ENCODE measurements at regions not wholly inside any gene's neighbourhood (a gene's known extent, or its start where the extent isn't known, plus 50 kb on each side); places are given as distances from the start of the nearest gene placed in this dataset.
A peak's percentile ranks its signal among the peaks of the same experiment; 100 is the strongest.

- DNase-seq (ENCODE audit: low read depth): no peak
These were observed 168.4 kb downstream of the RND3 start for GRCh38 chr2:150319085-150319484.

- DNase-seq (ENCODE audit: low read depth): no peak
These were observed 175.2 kb downstream of the RND3 start for GRCh38 chr2:150312271-150312670.

- no peak for DNase-seq (ENCODE audit: low read depth)
These were observed 178.0 kb downstream of the RND3 start for GRCh38 chr2:150309311-150310080.

GRCh38 chr2:150307258-150307657, 180.2 kb downstream of the RND3 start:
- DNase-seq (ENCODE audit: low read depth): no peak

GRCh38 chr2:150303281-150303680, 184.2 kb downstream of the RND3 start:
- no peak for DNase-seq (ENCODE audit: low read depth)

GRCh38 chr2:150298571-150299305, 188.7 kb downstream of the RND3 start:
- DNase-seq (ENCODE audit: low read depth): no peak

GRCh38 chr2:150296770-150297546, 190.5 kb downstream of the RND3 start:
- DNase-seq (ENCODE audit: low read depth): peak; percentile 22

- DNase-seq (ENCODE audit: low read depth): no peak
These were observed 191.9 kb downstream of the RND3 start for GRCh38 chr2:150295544-150295943.

GRCh38 chr2:150293771-150294170, 193.7 kb downstream of the RND3 start:
- no peak for DNase-seq (ENCODE audit: low read depth)

GRCh38 chr2:150292807-150293206, 194.7 kb downstream of the RND3 start:
- DNase-seq (ENCODE audit: low read depth): no peak

- DNase-seq (ENCODE audit: low read depth): no peak
These were observed 195.3 kb downstream of the RND3 start for GRCh38 chr2:150292192-150292591.

- no peak for DNase-seq (ENCODE audit: low read depth)
These were observed 200.6 kb downstream of the RND3 start for GRCh38 chr2:150286730-150287362.

- DNase-seq (ENCODE audit: low read depth): no peak
These were observed 203.4 kb downstream of the RND3 start for GRCh38 chr2:150284116-150284515.

- no peak for DNase-seq (ENCODE audit: low read depth)
These were observed 204.6 kb downstream of the RND3 start for GRCh38 chr2:150282771-150283371.

GRCh38 chr2:150282357-150282756, 205.1 kb downstream of the RND3 start:
- no peak for DNase-seq (ENCODE audit: low read depth)

GRCh38 chr2:150280231-150280630, 207.2 kb downstream of the RND3 start:
- DNase-seq (ENCODE audit: low read depth): no peak

- no peak for DNase-seq (ENCODE audit: low read depth)
These were observed 207.8 kb downstream of the RND3 start for GRCh38 chr2:150279686-150280085.

GRCh38 chr2:150276737-150277136, 210.7 kb downstream of the RND3 start:
- DNase-seq (ENCODE audit: low read depth): no peak

- no peak for DNase-seq (ENCODE audit: low read depth)
These were observed 213.4 kb downstream of the RND3 start for GRCh38 chr2:150274108-150274507.

GRCh38 chr2:150271952-150272802, 215.3 kb downstream of the RND3 start:
- peak; percentile 8 for DNase-seq (ENCODE audit: low read depth)

Data from Daoy (cell line).